SHP77 treated with DMSO at 0.1 percent for 48 hours (cell line): ENCODE measurements at regions not wholly inside any gene's neighbourhood (a gene's known extent, or its start where the extent isn't known, plus 50 kb on each side); places are given as distances from the start of the nearest gene placed in this dataset.
"Not testable (repeated sequence)": the region's sequence is repeated elsewhere in the genome, so short reads cannot be mapped to it uniquely, and the experiment has no call there.

Experiments
- DNase-seq: peaks from one replicate; lab custom pipeline; 2025; lab: John Stamatoyannopoulos, UW

DNA sequence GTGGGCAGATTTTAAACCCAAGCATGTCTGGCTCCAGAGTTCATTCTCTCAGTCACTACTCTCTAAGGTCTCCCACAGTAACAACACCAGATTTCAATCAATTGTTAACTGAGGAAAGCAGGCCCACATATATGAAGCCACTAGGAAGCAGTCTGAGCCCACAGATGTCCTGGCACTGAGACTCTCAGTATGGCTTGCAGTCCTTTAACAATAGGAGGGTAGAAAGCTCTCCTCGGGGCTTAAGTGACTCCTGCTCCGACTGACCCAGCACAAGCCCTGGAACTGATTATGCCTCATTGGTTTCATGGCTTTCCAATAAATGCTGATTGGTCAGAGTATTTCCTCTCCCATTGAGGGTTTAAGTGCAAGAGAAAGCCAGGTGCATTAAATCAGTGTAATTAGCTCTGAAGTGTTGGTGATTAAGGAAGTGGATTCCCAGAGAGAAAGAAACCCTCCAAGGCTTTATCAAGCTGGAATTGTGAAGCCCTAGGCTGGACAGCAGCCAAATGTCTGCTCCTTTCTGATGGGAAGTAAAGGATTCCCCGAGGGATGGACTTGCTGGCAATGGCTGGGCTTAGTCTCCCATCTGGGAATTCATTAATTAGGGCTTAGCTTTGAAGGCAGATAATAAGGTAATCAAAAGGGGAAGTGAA, 76.6 kb upstream of the PROKR2 start:
- DNase-seq, result no peak

DNA sequence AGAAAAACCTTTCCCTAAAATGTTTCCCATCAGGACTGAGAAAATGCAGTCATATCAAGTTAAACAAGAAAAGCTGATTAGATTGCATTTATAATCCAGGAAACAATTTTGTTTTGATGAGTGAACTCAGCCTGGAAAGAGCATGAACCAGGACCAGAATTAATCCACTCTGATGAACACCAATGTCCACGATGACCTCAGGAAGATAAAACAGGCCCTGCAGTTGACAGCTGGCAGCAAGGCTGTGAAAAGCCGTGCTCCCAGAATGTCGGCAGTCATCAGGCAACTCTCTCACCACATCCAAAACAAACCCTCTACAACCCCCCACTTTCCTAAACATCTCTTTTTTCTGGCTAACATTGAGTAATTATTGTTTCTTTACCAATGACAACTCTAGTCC, 74.0 kb upstream of the PROKR2 start:
- DNase-seq, result no peak

DNA sequence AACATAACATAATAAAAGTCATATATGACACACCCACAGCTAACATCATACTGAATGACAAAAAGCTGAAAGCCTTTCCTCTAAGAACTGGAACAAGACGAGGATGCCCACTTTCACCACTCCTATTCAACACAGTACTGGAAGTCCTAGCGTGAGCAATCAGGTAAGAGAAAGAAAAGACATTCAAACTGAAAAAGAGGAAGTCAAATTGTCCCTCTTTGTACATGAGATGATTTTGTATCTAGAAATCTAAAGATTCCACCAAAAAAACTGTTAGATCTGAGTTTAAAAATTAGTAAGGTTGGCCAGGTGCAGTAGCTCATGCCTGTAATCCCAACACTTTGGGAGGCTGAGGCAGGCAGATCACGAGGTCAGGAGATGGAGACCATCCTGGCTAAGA, 70.1 kb upstream of the PROKR2 start:
- DNase-seq, result not testable (repeated sequence)

DNA sequence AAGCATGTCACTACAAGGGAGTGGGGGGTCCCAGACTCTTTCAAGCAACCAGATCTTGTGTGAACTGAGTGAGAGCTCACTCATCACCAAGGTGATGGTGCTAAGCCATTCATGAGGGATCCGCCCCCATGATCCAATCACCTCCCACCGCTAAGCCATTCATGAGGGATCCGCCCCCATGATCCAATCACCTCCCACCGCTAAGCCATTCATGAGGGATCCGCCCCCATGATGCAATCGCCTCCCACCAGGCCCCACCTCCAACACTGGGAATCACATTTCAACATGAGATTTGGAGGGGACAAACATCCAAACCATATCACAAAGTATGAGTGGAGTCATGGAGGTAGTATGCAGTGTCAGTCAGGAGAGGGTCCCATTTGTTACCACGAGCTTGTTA, 64.8 kb upstream of the PROKR2 start:
- not testable (repeated sequence) for DNase-seq

DNA sequence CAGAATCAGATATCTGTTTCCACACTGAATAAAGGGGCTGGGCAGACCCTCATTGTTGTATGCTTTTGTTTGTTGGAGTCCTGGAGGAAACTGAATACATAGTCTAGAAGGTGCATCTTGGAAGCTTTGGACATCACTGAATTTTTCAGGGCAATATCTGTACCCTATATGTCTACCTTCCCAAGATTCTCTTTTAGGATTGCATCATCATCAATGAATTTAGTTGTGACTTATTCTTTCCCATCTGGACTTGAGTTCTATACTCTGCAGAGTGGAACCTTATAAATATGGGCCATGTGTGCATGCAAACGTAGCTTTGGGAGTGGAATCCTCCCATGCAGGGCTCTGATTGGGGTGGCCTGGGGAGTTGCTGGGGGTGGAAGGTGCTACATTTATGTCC, 60.7 kb upstream of the PROKR2 start:
- no peak for DNase-seq

- no peak for DNase-seq
Observed at GRCh38 chr20:5376228-5376627, 59.5 kb upstream of the PROKR2 start.

GRCh38 chr20:5374171-5374570, 57.4 kb upstream of the PROKR2 start:
- no peak for DNase-seq

DNA sequence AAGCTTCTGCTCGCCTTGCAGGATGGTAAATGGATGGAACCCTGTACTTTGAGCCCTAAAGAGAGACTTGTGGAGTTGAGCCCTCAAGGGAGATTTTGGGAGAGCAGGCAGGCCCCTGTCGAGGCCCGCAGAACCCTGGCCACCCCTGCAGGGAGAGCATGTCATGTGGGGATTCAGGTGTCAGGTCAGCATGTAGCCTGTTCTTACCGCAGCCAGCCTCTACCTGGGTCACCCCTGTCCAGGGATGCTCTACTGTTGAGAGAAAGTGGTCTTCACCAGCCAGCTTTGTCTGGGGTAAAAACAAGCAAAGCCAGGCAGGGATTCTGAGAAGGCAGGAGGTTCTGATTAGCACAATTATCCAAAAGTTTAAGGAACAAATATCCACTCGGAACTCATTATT, 55.6 kb upstream of the PROKR2 start:
- DNase-seq, result no peak

DNA sequence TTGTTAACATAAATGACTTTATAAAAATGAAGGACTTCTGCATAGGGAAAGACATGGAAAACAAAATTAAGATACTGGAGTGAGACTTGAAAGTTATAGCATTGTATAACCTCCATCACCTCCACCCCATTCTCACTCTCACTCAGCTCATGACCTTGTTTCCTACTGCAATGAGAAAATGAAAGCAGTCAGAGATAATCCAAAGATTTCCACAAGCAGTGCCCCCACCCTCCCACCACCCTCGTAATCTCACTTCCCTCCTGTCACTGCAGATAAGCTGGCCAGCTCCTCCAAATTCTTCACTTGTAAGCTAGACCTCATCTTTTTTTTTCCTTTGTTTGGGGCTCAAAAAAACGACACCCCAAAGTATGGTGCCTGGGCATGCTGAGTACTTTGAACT, 52.9 kb upstream of the PROKR2 start:
- DNase-seq, result no peak
